ENCODE measurements at regions not wholly inside any gene's neighbourhood (a gene's known extent, or its start where the extent isn't known, plus 50 kb on each side); places are given as distances from the start of the nearest gene placed in this dataset. TPM values are rescaled to one million over a fixed set of nuclear protein-coding genes. Genes with fewer than 3 reads are reported as not detected.

- Histone ChIP-seq H3K27ac (no peak overlapping the region), H3K27me3 (no peaks in the 10 kb centered on the region), H3K36me3 (no peaks in the 10 kb centered on the region), H3K4me1 (no peaks in the 10 kb centered on the region), H3K9me3 (no peaks in the 10 kb centered on the region), H3K4me3 (no peak overlapping the region)
- DNase-seq (ENCODE audit: extremely low spot score in 2 of 2): no peak
- intact Hi-C loops (cut with DNase I): no loop called here
- TF ChIP-seq POLR2A (IDR thresholded peaks at IDR 0.05): no peak
- TF ChIP-seq POLR2AphosphoS5 (IDR thresholded peaks at IDR 0.05; ENCODE audit: insufficient read depth in 1 of 2, low read depth in 1 of 2): no peak
- no peak for TF ChIP-seq CTCF (IDR thresholded peaks at IDR 0.05)
These were observed 132.2 kb downstream of the DHX35 start for GRCh38 chr20:39094391-39094790.

- no peak overlapping the region for H3K4me3 ChIP-seq
- DNase-seq (ENCODE audit: extremely low spot score in 2 of 2): no peak
- no peaks in the 10 kb centered on the region for H3K4me1 ChIP-seq
- H3K9me3 ChIP-seq: no peaks in the 10 kb centered on the region
- no peaks in the 10 kb centered on the region for H3K27me3 ChIP-seq
- no peak overlapping the region for H3K27ac ChIP-seq
- TF ChIP-seq CTCF (IDR thresholded peaks at IDR 0.05): no peak
- intact Hi-C loops (cut with DNase I): no loop called here
- no peaks in the 10 kb centered on the region for H3K36me3 ChIP-seq
These were observed 130.7 kb downstream of the DHX35 start for GRCh38 chr20:39092733-39093410.

- intact Hi-C loops (cut with DNase I): no loop called here
- TF ChIP-seq POLR2AphosphoS5 (IDR thresholded peaks at IDR 0.05; ENCODE audit: insufficient read depth in 1 of 2, low read depth in 1 of 2) (no peak), POLR2A (IDR thresholded peaks at IDR 0.05) (no peak), CTCF (IDR thresholded peaks at IDR 0.05) (no peak)
- no peak overlapping the region for H3K27ac ChIP-seq
- no peak for DNase-seq (ENCODE audit: extremely low spot score in 2 of 2)
- no peaks in the 10 kb centered on the region for H3K36me3 ChIP-seq
- no peaks in the 10 kb centered on the region for H3K4me1 ChIP-seq
- H3K9me3 ChIP-seq: no peaks in the 10 kb centered on the region
- H3K27me3 ChIP-seq: no peaks in the 10 kb centered on the region
- H3K4me3 ChIP-seq: no peak overlapping the region
These were observed 128.8 kb downstream of the DHX35 start for GRCh38 chr20:39090906-39091305.

DNA sequence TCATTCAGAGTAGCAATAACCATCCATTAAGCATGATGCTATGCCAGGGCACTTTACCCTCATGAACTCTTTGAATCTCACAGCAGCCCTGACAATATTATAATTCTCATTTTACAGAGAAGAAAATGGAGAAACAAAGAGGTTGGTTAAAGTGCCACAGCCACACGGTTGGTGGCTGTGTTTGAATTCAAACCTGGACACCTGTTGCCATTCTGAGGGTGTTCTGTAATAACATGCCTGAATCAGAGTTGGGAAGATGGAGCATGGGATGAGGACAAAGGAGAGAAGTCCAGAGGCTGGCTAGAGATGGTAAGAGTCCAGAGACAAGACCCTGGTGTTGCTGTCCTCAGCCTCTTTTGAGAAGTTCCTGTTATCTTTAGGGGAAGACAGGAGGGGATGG, 127.7 kb downstream of the DHX35 start:
- no peak for DNase-seq (ENCODE audit: extremely low spot score in 2 of 2)
- Histone ChIP-seq H3K9me3 (no peaks in the 10 kb centered on the region), H3K27me3 (no peaks in the 10 kb centered on the region), H3K4me3 (no peak overlapping the region), H3K27ac (no peak overlapping the region), H3K4me1 (no peaks in the 10 kb centered on the region), H3K36me3 (no peaks in the 10 kb centered on the region)
- TF ChIP-seq POLR2AphosphoS5 (IDR thresholded peaks at IDR 0.05; ENCODE audit: insufficient read depth in 1 of 2, low read depth in 1 of 2) (no peak), CTCF (IDR thresholded peaks at IDR 0.05) (no peak), POLR2A (IDR thresholded peaks at IDR 0.05) (no peak)
- intact Hi-C loops (cut with DNase I): no loop called here

Small RNA genes lying in the stretch of these regions (small RNA-seq; reads per million reads assigned to genes)
- gene RN7SL680P: not detected
